Heart left ventricle (tissue), 13 donors: ENCODE measurements at regions not wholly inside any gene's neighbourhood (a gene's known extent, or its start where the extent isn't known, plus 50 kb on each side); places are given as distances from the start of the nearest gene placed in this dataset.

ENCODE experiments used
- CTCF ChIP-seq, 12 donors: fragments of 200-600 bp; sonication (generic) in 4 of 12; IDR thresholded peaks; one replicate each; pipeline versions ENCODE4 v1.5.0 to v1.8.0; 2018 to 2022; ENCODE audit warnings: antibody characterized with exemption in 12 of 12, mild to moderate bottlenecking in 5 of 12
- POLR2A ChIP-seq, 2 donors: fragments of 450-650 bp; IDR thresholded peaks; one replicate each; pipeline ENCODE4 v1.6.1; 2017; ENCODE audit warnings: antibody characterized with exemption in 2 of 2, mild to moderate bottlenecking in 2 of 2, moderate library complexity in 2 of 2
- donor health status: ischemic (EF 13 %, LVEDD 7.1; RV severe dilation, severe dysfunction).
- donor health status: DM: no; HTN: yes; CAD: no.
- donor health status: DM: no; HTN: no; CAD: no.
- donor health status: ischemic (EF 25% LVEDD 6.9; RV normal size, moderate dysfunction).
- donor health status: ischemic (EF 25% LVEDD 5.7; RV mildly dilated, moderate dysfunction).
- donor health status: ischemic (EF 35%, LVEDD 5.7; RV mildly dilated, moderate dysfunction).
- donor health status: nonischemic (EF 11% LVEDD 7.7; RV severe dilation, severe dysfunction).
- donor health status: DM: yes; HTN: yes; CAD: no.
- donor health status: PGD.
- donor health status: ischemic (EF 29% LVEDD 5.4; RV normal size, mild dysfunction).
- donor health status: nonischemic (EF 23%, LVEDD 6.1; RV moderate dilation, normal function).

GRCh38 chr9:89862316-89862715, 257.5 kb downstream of the GADD45G start:
- no peak for TF ChIP-seq POLR2A (IDR thresholded peaks at IDR 0.05)
- TF ChIP-seq CTCF (IDR thresholded peaks at IDR 0.05): no peak
